Prostate gland (tissue), 2 donors: ENCODE measurements at regions not wholly inside any gene's neighbourhood (a gene's known extent, or its start where the extent isn't known, plus 50 kb on each side); places are given as distances from the start of the nearest gene placed in this dataset.
"Not testable (repeated sequence)": the region's sequence is repeated elsewhere in the genome, so short reads cannot be mapped to it uniquely, and the experiment has no call there.

Source experiments
- DNase-seq: peaks from one replicate; pipeline ENCODE4 v3.0.0-alpha.2; 2019; ENCODE audit warnings: low spot score
- H3K27ac ChIP-seq, 2 donors: fragments of 200-600 bp; sonication (generic); 2 replicates each; pipeline ENCODE4 v1.5.1; 2017 to 2019
- H3K27me3 ChIP-seq: fragments of 200-600 bp; sonication (generic); replicated peaks from 2 replicates; pipeline ENCODE4 v1.5.1; 2019; ENCODE audit not compliant: insufficient read depth
- H3K36me3 ChIP-seq, 2 donors: fragments of 200-600 bp; sonication (generic); 1 replicate in 1 of 2; 2 replicates in 1 of 2; pipeline versions ENCODE4 v1.5.1 to v1.8.1; 2017 to 2019
- H3K4me1 ChIP-seq: fragments of 200-600 bp; sonication (generic); replicated peaks from 2 replicates; pipeline ENCODE4 v1.5.1; 2019
- H3K4me3 ChIP-seq, 2 donors: fragments of 200-600 bp; sonication (generic); 2 replicates each; pipeline ENCODE4 v1.5.1; 2017 to 2019
- H3K9me3 ChIP-seq: fragments of 200-600 bp; sonication (generic); 2 replicates; pipeline ENCODE4 v1.5.1; 2017
- POLR2A ChIP-seq: fragments of 450-650 bp; IDR thresholded peaks from one replicate; pipeline ENCODE4 v1.6.1; 2016; ENCODE audit warnings: antibody characterized with exemption, mild to moderate bottlenecking
- POLR2AphosphoS5 ChIP-seq: sonication (generic); formaldehyde crosslinking; IDR thresholded peaks from one replicate; pipeline ENCODE4 v1.6.1; 2017; ENCODE audit warnings: antibody characterized with exemption
- WGBS: methylation state at CpG from one replicate; pipeline ENCODE4 v1.1.5; 2018; 5-methylcytosine and 5-hydroxymethylcytosine counted together
- intact Hi-C: fragments of 100-400 bp; cut with DNase I; formaldehyde crosslinking; loops from one replicate; pipeline ENCODE4 v1.14.2; 2022
- TF ChIP-seq, protein P1 (sequence below), 4 experiments: fragments of 200-600 bp in 2 of 4; fragments of 450-650 bp in 2 of 4; sonication (generic) in 2 of 4; IDR thresholded peaks; 1 replicate in 3 of 4; 2 replicates in 1 of 4; pipeline ENCODE4 v1.5.1; 2016 to 2019; ENCODE audit warnings: antibody characterized with exemption in 4 of 4, mild to moderate bottlenecking in 2 of 4, moderate library complexity in 2 of 4

- TF ChIP-seq, protein P1, sequence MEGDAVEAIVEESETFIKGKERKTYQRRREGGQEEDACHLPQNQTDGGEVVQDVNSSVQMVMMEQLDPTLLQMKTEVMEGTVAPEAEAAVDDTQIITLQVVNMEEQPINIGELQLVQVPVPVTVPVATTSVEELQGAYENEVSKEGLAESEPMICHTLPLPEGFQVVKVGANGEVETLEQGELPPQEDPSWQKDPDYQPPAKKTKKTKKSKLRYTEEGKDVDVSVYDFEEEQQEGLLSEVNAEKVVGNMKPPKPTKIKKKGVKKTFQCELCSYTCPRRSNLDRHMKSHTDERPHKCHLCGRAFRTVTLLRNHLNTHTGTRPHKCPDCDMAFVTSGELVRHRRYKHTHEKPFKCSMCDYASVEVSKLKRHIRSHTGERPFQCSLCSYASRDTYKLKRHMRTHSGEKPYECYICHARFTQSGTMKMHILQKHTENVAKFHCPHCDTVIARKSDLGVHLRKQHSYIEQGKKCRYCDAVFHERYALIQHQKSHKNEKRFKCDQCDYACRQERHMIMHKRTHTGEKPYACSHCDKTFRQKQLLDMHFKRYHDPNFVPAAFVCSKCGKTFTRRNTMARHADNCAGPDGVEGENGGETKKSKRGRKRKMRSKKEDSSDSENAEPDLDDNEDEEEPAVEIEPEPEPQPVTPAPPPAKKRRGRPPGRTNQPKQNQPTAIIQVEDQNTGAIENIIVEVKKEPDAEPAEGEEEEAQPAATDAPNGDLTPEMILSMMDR (IDR thresholded peaks at IDR 0.05) = no peak
- no peak for TF ChIP-seq POLR2AphosphoS5
- no peak for TF ChIP-seq POLR2A
- Histone ChIP-seq H3K27me3 (peaks cover 2% of the 10 kb centered on the region), H3K9me3 (no peaks in the 10 kb centered on the region), H3K4me3 (no peak overlapping the region), H3K27ac (no peak overlapping the region), H3K4me1 (no peaks in the 10 kb centered on the region), H3K36me3 (no peaks in the 10 kb centered on the region)
- 81% methylated on average over 3 of the region's 3 CpGs for WGBS
- DNase-seq = no peak
- intact Hi-C loops = no loop called here
Measured at GRCh38 chr2:65934992-65935629, 499.8 kb upstream of the MEIS1 start.

DNA sequence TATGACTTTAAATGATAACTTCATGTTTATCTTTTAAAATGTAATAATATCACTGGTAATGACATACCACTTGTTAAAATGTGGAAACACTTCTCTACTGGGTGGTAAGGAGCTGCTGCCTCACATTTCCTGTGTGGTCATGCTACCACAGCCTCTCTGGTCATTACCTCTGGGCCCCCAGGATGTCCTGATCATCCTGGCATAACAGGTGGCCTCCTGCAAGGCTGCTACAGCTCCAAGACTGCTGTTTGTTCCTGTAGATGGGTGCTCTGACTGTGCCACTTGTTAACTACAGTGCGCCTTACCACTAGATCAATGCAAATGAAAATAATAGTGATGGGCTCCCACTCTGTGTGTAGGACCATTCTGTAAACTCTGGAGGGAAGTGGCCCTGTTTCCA lies 500.2 kb upstream of the SPRED2 start:
- Histone ChIP-seq H3K4me1 (no peaks in the 10 kb centered on the region), H3K36me3 (no peaks in the 10 kb centered on the region), H3K9me3 (no peaks in the 10 kb centered on the region), H3K27me3 (peaks cover 2% of the 10 kb centered on the region), H3K4me3 (no peak overlapping the region), H3K27ac (no peak overlapping the region)
- 93% methylated on average over 1 of the region's 1 CpG for WGBS
- DNase-seq = no peak
- intact Hi-C loops = no loop called here
- TF ChIP-seq POLR2A = no peak
- no peak for TF ChIP-seq POLR2AphosphoS5
- TF ChIP-seq, protein P1 (IDR thresholded peaks at IDR 0.05) = no peak

- no peaks in the 10 kb centered on the region for H3K4me1 ChIP-seq
- DNase-seq = no peak
- no peak overlapping the region for H3K4me3 ChIP-seq
- intact Hi-C loops = no loop called here
- H3K9me3 ChIP-seq = no peaks in the 10 kb centered on the region
- no peak overlapping the region for H3K27ac ChIP-seq
- no peaks in the 10 kb centered on the region for H3K27me3 ChIP-seq
- TF ChIP-seq POLR2AphosphoS5 (no peak), POLR2A (no peak)
- TF ChIP-seq, protein P1 (IDR thresholded peaks at IDR 0.05) = no peak
- H3K36me3 ChIP-seq = no peaks in the 10 kb centered on the region
- WGBS = 84% methylated on average over 4 of the region's 4 CpGs
Measured at GRCh38 chr2:65931056-65931455, 498.7 kb upstream of the SPRED2 start.

GRCh38 chr2:65930259-65930658 lies 497.9 kb upstream of the SPRED2 start:
- TF ChIP-seq POLR2A = no peak
- TF ChIP-seq POLR2AphosphoS5 = no peak
- TF ChIP-seq, protein P1 (IDR thresholded peaks at IDR 0.05) = no peak
- intact Hi-C loops = no loop called here
- Histone ChIP-seq H3K4me3 (no peak overlapping the region), H3K27ac (no peak overlapping the region), H3K4me1 (no peaks in the 10 kb centered on the region), H3K9me3 (no peaks in the 10 kb centered on the region), H3K36me3 (no peaks in the 10 kb centered on the region), H3K27me3 (no peaks in the 10 kb centered on the region)
- 99% methylated on average over 4 of the region's 4 CpGs for WGBS
- no peak for DNase-seq

DNA sequence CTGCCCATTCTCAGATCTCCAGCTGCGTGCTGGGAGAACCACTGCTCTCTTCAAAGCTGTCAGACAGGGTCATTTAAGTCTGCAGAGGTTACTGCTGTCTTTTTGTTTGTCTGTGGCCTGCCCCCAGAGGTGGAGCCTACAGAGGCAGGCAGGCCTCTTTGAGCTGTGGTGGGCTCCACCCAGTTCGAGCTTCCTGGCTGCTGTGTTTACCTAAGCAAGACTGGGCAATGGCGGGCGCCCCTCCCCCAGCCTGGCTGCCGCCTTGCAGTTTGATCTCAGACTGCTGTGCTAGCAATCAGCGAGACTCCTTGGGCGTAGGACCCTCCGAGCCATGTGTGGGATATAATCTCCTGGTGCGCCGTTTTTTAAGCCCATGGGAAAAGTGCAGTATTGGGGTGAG lies 497.3 kb upstream of the SPRED2 start:
- H3K9me3 ChIP-seq, H3K36me3 ChIP-seq, H3K4me1 ChIP-seq, H3K4me3 ChIP-seq, DNase-seq, H3K27me3 ChIP-seq, intact Hi-C loops, H3K27ac ChIP-seq: not testable (repeated sequence)
- 81% methylated on average over 10 of the region's 10 CpGs for WGBS
